Lower lobe of right lung (tissue), 2 donors: ENCODE measurements at regions not wholly inside any gene's neighbourhood (a gene's known extent, or its start where the extent isn't known, plus 50 kb on each side); places are given as distances from the start of the nearest gene placed in this dataset.

Experiments used
- ATAC-seq, 2 donors: fragments of 200-7000 bp; cut with Tn5 transposase; one replicate each; pipeline ENCODE4 v1.9.1; 2020 to 2022; ENCODE audit warnings: mild to moderate bottlenecking in 2 of 2, moderate library complexity in 2 of 2
- DNase-seq: peaks from one replicate; pipeline ENCODE4 v3.0.0-alpha.2; 2020
- H3K27ac ChIP-seq: fragments of 200-600 bp; one replicate; pipeline ENCODE4 v1.8.0; 2022
- H3K27me3 ChIP-seq: fragments of 200-600 bp; one replicate; pipeline ENCODE4 v1.8.0; 2022; ENCODE audit warnings: low read depth
- H3K36me3 ChIP-seq: fragments of 200-600 bp; one replicate; pipeline ENCODE4 v1.8.0; 2022; ENCODE audit warnings: mild to moderate bottlenecking
- H3K4me1 ChIP-seq: fragments of 200-600 bp; one replicate; pipeline ENCODE4 v1.8.0; 2022
- H3K4me3 ChIP-seq: fragments of 200-600 bp; one replicate; pipeline ENCODE4 v1.8.0; 2022; ENCODE audit warnings: mild to moderate bottlenecking
- H3K9me3 ChIP-seq: fragments of 200-600 bp; one replicate; pipeline ENCODE4 v1.8.0; 2022
- CTCF ChIP-seq: fragments of 200-600 bp; IDR thresholded peaks from one replicate; pipeline ENCODE4 v1.8.0; 2022; ENCODE audit warnings: antibody characterized with exemption, mild to moderate bottlenecking
- intact Hi-C: fragments of 100-400 bp; cut with DNase I; formaldehyde crosslinking; loops from one replicate; pipeline ENCODE4 v1.11.0; 2022
- donor health status: DM: no; HTN: yes; CAD: no; lungs with severe emphysema.

GRCh38 chr13:72139192-72139591, 272.2 kb upstream of the DACH1 start:
- no peaks in the 10 kb centered on the region for H3K9me3 ChIP-seq
- no peaks in the 10 kb centered on the region for H3K36me3 ChIP-seq
- no peak for TF ChIP-seq CTCF
- intact Hi-C loops: no loop called here
- no peak for ATAC-seq
- DNase-seq: no peak
- H3K4me1 ChIP-seq: no peaks in the 10 kb centered on the region
- no peak overlapping the region for H3K4me3 ChIP-seq
- H3K27me3 ChIP-seq: no peaks in the 10 kb centered on the region
- H3K27ac ChIP-seq: no peak overlapping the region

GRCh38 chr13:72132075-72132474, 265.1 kb upstream of the DACH1 start:
- no peak for DNase-seq
- H3K27ac ChIP-seq: no peak overlapping the region
- TF ChIP-seq CTCF: no peak
- no peak for ATAC-seq
- no peaks in the 10 kb centered on the region for H3K27me3 ChIP-seq
- no peaks in the 10 kb centered on the region for H3K36me3 ChIP-seq
- H3K4me1 ChIP-seq: no peaks in the 10 kb centered on the region
- H3K9me3 ChIP-seq: no peaks in the 10 kb centered on the region
- intact Hi-C loops: no loop called here
- no peak overlapping the region for H3K4me3 ChIP-seq

GRCh38 chr13:72129117-72129516, 262.1 kb upstream of the DACH1 start:
- Histone ChIP-seq H3K4me1 (no peaks in the 10 kb centered on the region), H3K9me3 (no peaks in the 10 kb centered on the region), H3K36me3 (no peaks in the 10 kb centered on the region), H3K27me3 (no peaks in the 10 kb centered on the region), H3K4me3 (no peak overlapping the region), H3K27ac (no peak overlapping the region)
- intact Hi-C loops: no loop called here
- no peak for TF ChIP-seq CTCF
- DNase-seq (no peak), ATAC-seq (no peak)

GRCh38 chr13:72127031-72127430, 260.0 kb upstream of the DACH1 start:
- ATAC-seq (no peak), DNase-seq (no peak)
- no peak for TF ChIP-seq CTCF
- H3K36me3 ChIP-seq: no peaks in the 10 kb centered on the region
- no peak overlapping the region for H3K27ac ChIP-seq
- no peaks in the 10 kb centered on the region for H3K9me3 ChIP-seq
- no peak overlapping the region for H3K4me3 ChIP-seq
- H3K27me3 ChIP-seq: no peaks in the 10 kb centered on the region
- no peaks in the 10 kb centered on the region for H3K4me1 ChIP-seq
- intact Hi-C loops: no loop called here

GRCh38 chr13:72126424-72126823, 259.4 kb upstream of the DACH1 start:
- TF ChIP-seq CTCF: no peak
- Histone ChIP-seq H3K4me3 (no peak overlapping the region), H3K27ac (no peak overlapping the region), H3K27me3 (no peaks in the 10 kb centered on the region), H3K9me3 (no peaks in the 10 kb centered on the region), H3K36me3 (no peaks in the 10 kb centered on the region), H3K4me1 (no peaks in the 10 kb centered on the region)
- no peak for ATAC-seq
- no peak for DNase-seq
- intact Hi-C loops: no loop called here

GRCh38 chr13:72125561-72125960, 258.6 kb upstream of the DACH1 start:
- DNase-seq: no peak
- H3K9me3 ChIP-seq: no peaks in the 10 kb centered on the region
- TF ChIP-seq CTCF: no peak
- intact Hi-C loops: no loop called here
- no peak overlapping the region for H3K4me3 ChIP-seq
- H3K36me3 ChIP-seq: no peaks in the 10 kb centered on the region
- H3K27me3 ChIP-seq: no peaks in the 10 kb centered on the region
- no peaks in the 10 kb centered on the region for H3K4me1 ChIP-seq
- ATAC-seq: no peak
- no peak overlapping the region for H3K27ac ChIP-seq
